WTC11 (cell line): ENCODE measurements at regions not wholly inside any gene's neighbourhood (a gene's known extent, or its start where the extent isn't known, plus 50 kb on each side); places are given as distances from the start of the nearest gene placed in this dataset.

ENCODE experiments used
- ATAC-seq: fragments of 200-7000 bp; cut with Tn5 transposase; 2 replicates; pipeline ENCODE4 v1.10.0; 2021; ENCODE audit warnings: mild to moderate bottlenecking, moderate library complexity
- CTCF ChIA-PET: fragments of 300-600 bp; sonication (Branson Sonifier 250); formaldehyde crosslinking; loops from one replicate; lab custom pipeline; 2021; ENCODE audit warnings: antibody characterized with exemption; lab: Charles Lee
- POLR2A ChIA-PET: fragments of 350-600 bp; sonication (Branson Sonifier 250); formaldehyde crosslinking; loops from one replicate; lab custom pipeline; 2021; ENCODE audit warnings: antibody characterized with exemption; lab: Charles Lee
- DNase-seq: peaks from one replicate; pipeline ENCODE4 v3.0.0; 2021; ENCODE audit warnings: low spot score
- H3K27ac Mint-ChIP-seq: 2 replicates; pipeline ENCODE4 v1.8.0; 2021; ENCODE audit warnings: mixed read lengths
- H3K27me3 Mint-ChIP-seq: 2 replicates; pipeline ENCODE4 v1.8.0; 2021; ENCODE audit warnings: low read depth, mild to moderate bottlenecking, moderate library complexity, mixed read lengths
- H3K36me3 Mint-ChIP-seq: 2 replicates; pipeline ENCODE4 v1.8.0; 2021; ENCODE audit warnings: mixed read lengths
- H3K4me1 Mint-ChIP-seq: 2 replicates; pipeline ENCODE4 v1.8.0; 2022; ENCODE audit warnings: mixed read lengths
- H3K4me3 Mint-ChIP-seq: 2 replicates; pipeline ENCODE4 v1.8.0; 2021; ENCODE audit warnings: mild to moderate bottlenecking, moderate library complexity, mixed read lengths
- H3K9me3 Mint-ChIP-seq: 2 replicates; pipeline ENCODE4 v1.8.0; 2021; ENCODE audit warnings: mixed read lengths
- CDX4 ChIP-seq: fragments of 250-450 bp; sonication (Bioruptor Pico); IDR thresholded peaks from 2 replicates; pipeline ENCODE4 v1.9.0; 2021; ENCODE audit warnings: moderate library complexity, mild to moderate bottlenecking, inconsistent platforms, borderline replicate concordance
- CREM ChIP-seq: sonication (generic); formaldehyde crosslinking; IDR thresholded peaks from 2 replicates; pipeline ENCODE4 v1.8.1; 2022; ENCODE audit warnings: mild to moderate bottlenecking, missing genetic modification reagents, moderate library complexity
- E2F1 ChIP-seq: sonication (generic); formaldehyde crosslinking; IDR thresholded peaks from 2 replicates; pipeline ENCODE4 v1.8.0; 2022; ENCODE audit warnings: mild to moderate bottlenecking, missing genetic modification reagents
- E2F4 ChIP-seq: sonication (generic); formaldehyde crosslinking; IDR thresholded peaks from 2 replicates; pipeline ENCODE4 v1.8.1; 2022; ENCODE audit warnings: low read depth, mild to moderate bottlenecking, moderate library complexity, missing genetic modification reagents, borderline replicate concordance
- E2F5 ChIP-seq: sonication (generic); formaldehyde crosslinking; IDR thresholded peaks from 2 replicates; pipeline ENCODE4 v1.8.1; 2022; ENCODE audit warnings: mild to moderate bottlenecking, moderate library complexity, missing genetic modification reagents
- HMGXB4 ChIP-seq: sonication (generic); formaldehyde crosslinking; IDR thresholded peaks from 2 replicates; pipeline ENCODE4 v1.8.1; 2023; ENCODE audit warnings: mild to moderate bottlenecking, moderate library complexity, missing genetic modification reagents
- MLX ChIP-seq: sonication (generic); formaldehyde crosslinking; IDR thresholded peaks from 2 replicates; pipeline ENCODE4 v1.8.1; 2023; ENCODE audit warnings: mild to moderate bottlenecking, missing genetic modification reagents, moderate library complexity
- RELA ChIP-seq: sonication (generic); formaldehyde crosslinking; IDR thresholded peaks from 2 replicates; pipeline ENCODE4 v1.8.1; 2022; ENCODE audit warnings: missing genetic modification reagents, mild to moderate bottlenecking, borderline replicate concordance
- SOX15 ChIP-seq: fragments of 250-450 bp; sonication (Bioruptor Pico); IDR thresholded peaks from 2 replicates; pipeline ENCODE4 v1.9.0; 2021; ENCODE audit warnings: mild to moderate bottlenecking
- STAT6 ChIP-seq: sonication (generic); formaldehyde crosslinking; conservative IDR thresholded peaks from 2 replicates; pipeline ENCODE4 v1.8.1; 2023; ENCODE audit warnings: mild to moderate bottlenecking, low read depth, missing genetic modification reagents, moderate library complexity
- ZBTB21 ChIP-seq: sonication (generic); formaldehyde crosslinking; IDR thresholded peaks from 2 replicates; pipeline ENCODE4 v1.8.1; 2023; ENCODE audit warnings: mild to moderate bottlenecking, missing genetic modification reagents, borderline replicate concordance
- ZNF219 ChIP-seq: sonication (generic); formaldehyde crosslinking; IDR thresholded peaks from 2 replicates; pipeline ENCODE4 v1.8.0; 2023; ENCODE audit warnings: missing genetic modification reagents, mild to moderate bottlenecking, borderline replicate concordance
- ZNF281 ChIP-seq: sonication (generic); formaldehyde crosslinking; IDR thresholded peaks from 2 replicates; pipeline ENCODE4 v1.8.0; 2023; ENCODE audit warnings: mild to moderate bottlenecking, missing genetic modification reagents
- ZNF425 ChIP-seq: fragments of 250-450 bp; sonication (Bioruptor Pico); conservative IDR thresholded peaks from 2 replicates; pipeline ENCODE4 v1.9.0; 2021; ENCODE audit warnings: mild to moderate bottlenecking
- ZSCAN18 ChIP-seq: fragments of 250-450 bp; sonication (Bioruptor Pico); IDR thresholded peaks from 2 replicates; pipeline ENCODE4 v2.1.2; 2022; ENCODE audit warnings: mild to moderate bottlenecking, moderate library complexity

- TF ChIP-seq E2F1 (CRISPR knock-in tag) (no peak), CREM (no peak), HMGXB4 (no peak), ZNF219 (CRISPR knock-in tag) (no peak)
Observed at GRCh38 chr3:171959532-171960089, 79.8 kb upstream of the FNDC3B start (continued).

- peaks cover 1% of the 10 kb centered on the region; the same call in 1 of the 2 replicates for H3K9me3 Mint-ChIP-seq
- DNase-seq (no peak), ATAC-seq (no peak)
- TF ChIP-seq MLX, result no peak
- TF ChIP-seq ZBTB21 (CRISPR knock-in tag), result no peak
- no peak for TF ChIP-seq RELA
- no peak for TF ChIP-seq SOX15 (CRISPR knock-in tag)
- TF ChIP-seq E2F5 (CRISPR knock-in tag), result no peak
- CTCF ChIA-PET, result interaction anchor here (0.5 kb wide), 1 partner anchor 374 kb away, joined by 3 read pairs; no protein-coding TSS in a partner anchor
- peaks cover 34% of the 10 kb centered on the region for H3K4me1 Mint-ChIP-seq
- H3K27ac Mint-ChIP-seq, result no peak overlapping the region
- no peaks in the 10 kb centered on the region for H3K27me3 Mint-ChIP-seq
- POLR2A ChIA-PET, result interaction anchor here (0.5 kb wide), 1 partner anchor 21 kb away, joined by 4 read pairs; no protein-coding TSS in a partner anchor
- no peak overlapping the region for H3K4me3 Mint-ChIP-seq
- H3K36me3 Mint-ChIP-seq, result no peaks in the 10 kb centered on the region
Observed at GRCh38 chr3:171960159-171960558, 79.2 kb upstream of the FNDC3B start.

- DNase-seq (no peak), ATAC-seq (no peak)
- Mint-ChIP-seq H3K27me3 (no peaks in the 10 kb centered on the region), H3K9me3 (peaks cover 5% of the 10 kb centered on the region; the same call in 1 of the 2 replicates), H3K36me3 (no peaks in the 10 kb centered on the region), H3K27ac (no peak overlapping the region), H3K4me3 (no peak overlapping the region), H3K4me1 (peaks cover 33% of the 10 kb centered on the region)
- ChIA-PET CTCF (no interaction called here), POLR2A (no interaction called here)
- TF ChIP-seq CDX4 (no peak), E2F4 (CRISPR knock-in tag) (no peak), ZSCAN18 (no peak), ZNF281 (CRISPR knock-in tag) (no peak), STAT6 (CRISPR knock-in tag) (no peak), ZNF425 (no peak), SOX15 (CRISPR knock-in tag) (no peak)
Observed at GRCh38 chr3:171962137-171962720, 77.1 kb upstream of the FNDC3B start.
